Prostate gland (tissue), 2 donors: ENCODE measurements at regions not wholly inside any gene's neighbourhood (a gene's known extent, or its start where the extent isn't known, plus 50 kb on each side); places are given as distances from the start of the nearest gene placed in this dataset.

Experiments used
- DNase-seq: peaks from one replicate; pipeline ENCODE4 v3.0.0-alpha.2; 2019; ENCODE audit warnings: low spot score
- H3K27ac ChIP-seq, 2 donors: fragments of 200-600 bp; sonication (generic); 2 replicates each; pipeline ENCODE4 v1.5.1; 2017 to 2019
- H3K27me3 ChIP-seq: fragments of 200-600 bp; sonication (generic); replicated peaks from 2 replicates; pipeline ENCODE4 v1.5.1; 2019; ENCODE audit not compliant: insufficient read depth
- H3K36me3 ChIP-seq, 2 donors: fragments of 200-600 bp; sonication (generic); 1 replicate in 1 of 2; 2 replicates in 1 of 2; pipeline versions ENCODE4 v1.5.1 to v1.8.1; 2017 to 2019
- H3K4me1 ChIP-seq: fragments of 200-600 bp; sonication (generic); replicated peaks from 2 replicates; pipeline ENCODE4 v1.5.1; 2019
- H3K4me3 ChIP-seq, 2 donors: fragments of 200-600 bp; sonication (generic); 2 replicates each; pipeline ENCODE4 v1.5.1; 2017 to 2019
- H3K9me3 ChIP-seq: fragments of 200-600 bp; sonication (generic); 2 replicates; pipeline ENCODE4 v1.5.1; 2017
- CTCF ChIP-seq, 4 experiments: fragments of 200-600 bp in 2 of 4; fragments of 450-650 bp in 2 of 4; sonication (generic) in 2 of 4; IDR thresholded peaks; 1 replicate in 3 of 4; 2 replicates in 1 of 4; pipeline ENCODE4 v1.5.1; 2016 to 2019; ENCODE audit warnings: antibody characterized with exemption in 4 of 4, mild to moderate bottlenecking in 2 of 4, moderate library complexity in 2 of 4
- POLR2A ChIP-seq: fragments of 450-650 bp; IDR thresholded peaks from one replicate; pipeline ENCODE4 v1.6.1; 2016; ENCODE audit warnings: antibody characterized with exemption, mild to moderate bottlenecking
- POLR2AphosphoS5 ChIP-seq: sonication (generic); formaldehyde crosslinking; IDR thresholded peaks from one replicate; pipeline ENCODE4 v1.6.1; 2017; ENCODE audit warnings: antibody characterized with exemption
- WGBS: methylation state at CpG from one replicate; pipeline ENCODE4 v1.1.5; 2018; 5-methylcytosine and 5-hydroxymethylcytosine counted together
- intact Hi-C: fragments of 100-400 bp; cut with DNase I; formaldehyde crosslinking; loops from one replicate; pipeline ENCODE4 v1.14.2; 2022

GRCh38 chr11:69209421-69210309 lies 53.9 kb downstream of the SMIM38 start:
- H3K27me3 ChIP-seq, result no peaks in the 10 kb centered on the region
- no peak overlapping the region for H3K27ac ChIP-seq
- no peaks in the 10 kb centered on the region for H3K4me1 ChIP-seq
- DNase-seq, result no peak
- no peaks in the 10 kb centered on the region for H3K9me3 ChIP-seq
- TF ChIP-seq POLR2A (no peak), POLR2AphosphoS5 (no peak)
- no peaks in the 10 kb centered on the region for H3K36me3 ChIP-seq
- WGBS, result 88% methylated on average over 23 of the region's 23 CpGs
- intact Hi-C loops, result no loop called here
- H3K4me3 ChIP-seq, result no peak overlapping the region

GRCh38 chr11:69210310-69211035 lies 54.7 kb downstream of the SMIM38 start:
- Histone ChIP-seq H3K4me3 (no peak overlapping the region), H3K27ac (no peak overlapping the region), H3K27me3 (no peaks in the 10 kb centered on the region), H3K36me3 (no peaks in the 10 kb centered on the region), H3K9me3 (no peaks in the 10 kb centered on the region), H3K4me1 (no peaks in the 10 kb centered on the region)
- WGBS, result 91% methylated on average over 12 of the region's 12 CpGs
- intact Hi-C loops, result no loop called here
- TF ChIP-seq POLR2AphosphoS5 (no peak), CTCF (IDR thresholded peaks at IDR 0.05) (no peak), POLR2A (no peak)
- no peak for DNase-seq

- TF ChIP-seq POLR2A (no peak), CTCF (IDR thresholded peaks at IDR 0.05) (no peak), POLR2AphosphoS5 (no peak)
Measured at GRCh38 chr11:69211540-69211919, 55.8 kb downstream of the SMIM38 start.

DNA sequence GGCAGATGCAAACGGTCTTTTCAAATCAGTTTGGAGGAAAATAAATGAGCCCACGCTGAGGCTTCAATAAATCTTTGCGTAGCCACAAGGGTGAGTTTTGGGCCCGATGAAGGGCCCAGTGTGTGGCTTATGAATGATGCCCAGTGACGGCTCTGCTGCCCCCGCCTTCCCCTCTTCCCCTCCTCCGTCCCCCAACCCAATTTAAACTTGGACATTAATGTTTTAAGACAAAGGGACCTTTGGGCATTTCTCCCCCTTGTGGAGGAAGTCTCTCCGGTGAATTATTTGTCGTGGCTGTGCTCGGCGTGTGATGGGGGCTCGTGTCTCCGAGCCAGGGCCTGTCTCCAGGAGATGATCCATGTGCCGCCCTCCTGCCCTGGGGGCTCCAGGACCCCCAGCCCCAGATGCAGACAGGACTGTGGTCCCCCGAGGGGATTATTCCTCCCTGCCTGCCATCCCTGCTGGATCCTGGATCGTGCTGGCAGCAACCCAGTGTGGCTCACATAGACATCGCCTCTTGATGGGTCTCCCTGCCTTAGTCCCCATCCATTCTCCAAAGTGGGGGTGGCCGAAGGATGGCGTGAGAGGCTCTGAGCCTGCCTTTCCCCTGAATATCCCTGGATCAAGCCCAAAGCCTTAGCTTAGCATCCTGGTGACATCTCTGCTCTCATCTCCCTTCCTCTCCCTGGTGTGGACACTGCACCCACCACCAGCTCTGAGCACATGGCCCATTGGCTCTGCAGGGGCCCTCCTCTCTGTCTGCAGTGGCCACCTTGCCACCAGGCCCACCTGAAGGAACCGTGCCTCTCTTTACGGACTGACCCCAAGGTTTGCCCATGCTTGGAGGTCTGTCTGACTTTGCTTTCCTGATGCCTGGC lies 56.4 kb downstream of the SMIM38 start:
- no peak for TF ChIP-seq POLR2AphosphoS5
- TF ChIP-seq POLR2A, result no peak
- TF ChIP-seq CTCF (IDR thresholded peaks at IDR 0.05), result peak in 2 of 4 experiments; percentile 4 to 20
- Histone ChIP-seq H3K36me3 (no peaks in the 10 kb centered on the region), H3K27me3 (no peaks in the 10 kb centered on the region), H3K27ac (no peak overlapping the region), H3K4me3 (no peak overlapping the region), H3K9me3 (no peaks in the 10 kb centered on the region), H3K4me1 (no peaks in the 10 kb centered on the region)
- no peak for DNase-seq
- 26% methylated on average over 19 of the region's 21 CpGs for WGBS
- intact Hi-C loops, result no loop called here

More at GRCh38 chr11:69211540-69211919, 55.8 kb downstream of the SMIM38 start:
- Histone ChIP-seq H3K4me1 (no peaks in the 10 kb centered on the region), H3K27me3 (no peaks in the 10 kb centered on the region), H3K36me3 (no peaks in the 10 kb centered on the region), H3K4me3 (no peak overlapping the region), H3K9me3 (no peaks in the 10 kb centered on the region), H3K27ac (no peak overlapping the region)
- WGBS, result 56% methylated on average over 6 of the region's 6 CpGs
- intact Hi-C loops, result no loop called here
- DNase-seq, result no peak

DNA sequence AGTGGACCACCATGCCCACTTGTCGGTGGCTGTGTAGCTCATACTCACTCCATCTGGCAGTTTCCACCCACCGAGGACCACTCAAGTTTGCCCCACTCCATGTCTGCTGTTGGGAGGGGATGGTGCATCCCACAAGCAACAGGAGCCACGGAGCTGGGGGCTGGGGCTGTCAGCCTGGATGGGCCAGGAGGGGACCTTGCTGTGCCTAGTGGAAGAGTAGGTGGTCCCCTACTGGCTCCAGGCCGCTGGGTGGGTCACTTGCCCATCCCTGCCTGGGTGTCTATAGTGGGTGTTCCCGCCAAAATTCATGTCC lies 57.0 kb downstream of the SMIM38 start:
- no peaks in the 10 kb centered on the region for H3K9me3 ChIP-seq
- H3K27me3 ChIP-seq, result no peaks in the 10 kb centered on the region
- intact Hi-C loops, result no loop called here
- WGBS, result 98% methylated on average over 4 of the region's 5 CpGs
- no peak for DNase-seq
- no peak overlapping the region for H3K4me3 ChIP-seq
- no peak for TF ChIP-seq POLR2A
- TF ChIP-seq CTCF (IDR thresholded peaks at IDR 0.05), result no peak
- TF ChIP-seq POLR2AphosphoS5, result no peak
- H3K27ac ChIP-seq, result no peak overlapping the region
- H3K36me3 ChIP-seq, result no peaks in the 10 kb centered on the region
- H3K4me1 ChIP-seq, result no peaks in the 10 kb centered on the region
